ENCODE measurements at regions not wholly inside any gene's neighbourhood (a gene's known extent, or its start where the extent isn't known, plus 50 kb on each side); places are given as distances from the start of the nearest gene placed in this dataset.
"Not testable (repeated sequence)": the region's sequence is repeated elsewhere in the genome, so short reads cannot be mapped to it uniquely, and the experiment has no call there.

- no peak for DNase-seq (ENCODE audit: low read depth in 2 of 2)
- TF ChIP-seq, protein P1, sequence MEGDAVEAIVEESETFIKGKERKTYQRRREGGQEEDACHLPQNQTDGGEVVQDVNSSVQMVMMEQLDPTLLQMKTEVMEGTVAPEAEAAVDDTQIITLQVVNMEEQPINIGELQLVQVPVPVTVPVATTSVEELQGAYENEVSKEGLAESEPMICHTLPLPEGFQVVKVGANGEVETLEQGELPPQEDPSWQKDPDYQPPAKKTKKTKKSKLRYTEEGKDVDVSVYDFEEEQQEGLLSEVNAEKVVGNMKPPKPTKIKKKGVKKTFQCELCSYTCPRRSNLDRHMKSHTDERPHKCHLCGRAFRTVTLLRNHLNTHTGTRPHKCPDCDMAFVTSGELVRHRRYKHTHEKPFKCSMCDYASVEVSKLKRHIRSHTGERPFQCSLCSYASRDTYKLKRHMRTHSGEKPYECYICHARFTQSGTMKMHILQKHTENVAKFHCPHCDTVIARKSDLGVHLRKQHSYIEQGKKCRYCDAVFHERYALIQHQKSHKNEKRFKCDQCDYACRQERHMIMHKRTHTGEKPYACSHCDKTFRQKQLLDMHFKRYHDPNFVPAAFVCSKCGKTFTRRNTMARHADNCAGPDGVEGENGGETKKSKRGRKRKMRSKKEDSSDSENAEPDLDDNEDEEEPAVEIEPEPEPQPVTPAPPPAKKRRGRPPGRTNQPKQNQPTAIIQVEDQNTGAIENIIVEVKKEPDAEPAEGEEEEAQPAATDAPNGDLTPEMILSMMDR (IDR thresholded peaks at IDR 0.05; ENCODE audit: low read depth, low read length) = no peak
- H3K4me3 ChIP-seq (replicated peaks in 1 of 2; ENCODE audit: low read depth in 2 of 2, low read length in 2 of 2) = no peak overlapping the region
Measured at GRCh38 chr15:19956124-19956796, 585.3 kb downstream of the GOLGA6L6 start.

- TF ChIP-seq, protein P1 (IDR thresholded peaks at IDR 0.05; ENCODE audit: low read depth, low read length) = no peak
- no peak for DNase-seq (ENCODE audit: low read depth in 2 of 2)
- H3K4me3 ChIP-seq (replicated peaks in 1 of 2; ENCODE audit: low read depth in 2 of 2, low read length in 2 of 2) = no peak overlapping the region
Measured at GRCh38 chr15:19944261-19944888, 597.2 kb downstream of the GOLGA6L6 start.

GRCh38 chr15:19943515-19943914, 598.1 kb downstream of the GOLGA6L6 start:
- TF ChIP-seq, protein P1 (IDR thresholded peaks at IDR 0.05; ENCODE audit: low read depth, low read length) = no peak
- no peak for DNase-seq (ENCODE audit: low read depth in 2 of 2)
- H3K4me3 ChIP-seq (replicated peaks in 1 of 2; ENCODE audit: low read depth in 2 of 2, low read length in 2 of 2) = no peak overlapping the region

DNA sequence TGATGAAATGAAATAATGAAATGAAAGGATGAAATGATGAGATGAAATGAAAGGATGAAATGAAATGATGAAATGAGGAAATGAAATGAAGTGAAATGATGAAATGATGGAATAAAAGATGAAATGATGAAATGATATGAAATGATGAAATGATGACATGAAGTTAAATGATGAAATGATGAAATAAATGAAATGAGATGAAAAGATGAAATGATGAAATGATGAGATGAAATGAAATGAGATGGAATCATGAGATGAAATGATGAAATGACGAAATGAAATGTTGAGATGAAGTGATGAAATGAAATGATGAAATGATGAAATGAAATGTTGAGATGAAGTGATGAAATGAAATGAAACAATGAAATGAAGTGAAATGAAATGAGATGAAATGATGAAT, 638.3 kb downstream of the GOLGA6L6 start:
- not testable (repeated sequence) for H3K4me3 ChIP-seq (replicated peaks in 1 of 2; ENCODE audit: low read depth in 2 of 2, low read length in 2 of 2); DNase-seq (ENCODE audit: low read depth in 2 of 2)

GRCh38 chr15:19902388-19902787, 639.2 kb downstream of the GOLGA6L6 start:
- not testable (repeated sequence) for DNase-seq (ENCODE audit: low read depth in 2 of 2); H3K4me3 ChIP-seq (replicated peaks in 1 of 2; ENCODE audit: low read depth in 2 of 2, low read length in 2 of 2)

DNA sequence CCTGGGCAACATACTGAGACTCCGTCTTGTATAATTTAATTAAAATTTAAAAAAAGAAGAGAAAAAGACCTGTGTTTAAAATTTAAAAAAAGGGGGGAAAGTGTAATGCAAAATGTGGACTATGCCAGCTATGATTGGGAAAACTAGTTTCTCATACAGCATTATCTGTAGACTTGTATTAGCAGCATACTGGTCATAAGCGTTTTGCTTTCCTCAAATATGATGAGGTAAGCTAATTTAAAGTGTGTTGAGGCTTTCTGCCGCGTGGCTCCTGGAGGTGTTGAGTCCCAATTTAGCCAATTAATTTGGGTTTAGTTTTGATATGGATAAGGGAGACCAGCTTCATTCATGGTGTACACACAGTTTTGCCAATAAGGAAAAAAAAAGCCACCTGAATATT, 640.2 kb downstream of the GOLGA6L6 start:
- not testable (repeated sequence) for H3K4me3 ChIP-seq (replicated peaks in 1 of 2; ENCODE audit: low read depth in 2 of 2, low read length in 2 of 2); DNase-seq (ENCODE audit: low read depth in 2 of 2)

GRCh38 chr15:19899021-19899824, 642.4 kb downstream of the GOLGA6L6 start:
- DNase-seq (ENCODE audit: low read depth in 2 of 2) = no peak
- H3K4me3 ChIP-seq (replicated peaks in 1 of 2; ENCODE audit: low read depth in 2 of 2, low read length in 2 of 2) = no peak overlapping the region
- TF ChIP-seq, protein P1 (IDR thresholded peaks at IDR 0.05; ENCODE audit: low read depth, low read length) = no peak

GRCh38 chr15:19888811-19889210, 652.8 kb downstream of the GOLGA6L6 start:
- not testable (repeated sequence) for H3K4me3 ChIP-seq (replicated peaks in 1 of 2; ENCODE audit: low read depth in 2 of 2, low read length in 2 of 2); DNase-seq (ENCODE audit: low read depth in 2 of 2)

GRCh38 chr15:19844061-19844460, 697.5 kb downstream of the GOLGA6L6 start:
- not testable (repeated sequence) for H3K4me3 ChIP-seq (replicated peaks in 1 of 2; ENCODE audit: low read depth in 2 of 2, low read length in 2 of 2); DNase-seq (ENCODE audit: low read depth in 2 of 2)

Measured in cardiac fibroblast (primary cell).